ENCODE measurements at regions not wholly inside any gene's neighbourhood (a gene's known extent, or its start where the extent isn't known, plus 50 kb on each side); places are given as distances from the start of the nearest gene placed in this dataset.

DNA sequence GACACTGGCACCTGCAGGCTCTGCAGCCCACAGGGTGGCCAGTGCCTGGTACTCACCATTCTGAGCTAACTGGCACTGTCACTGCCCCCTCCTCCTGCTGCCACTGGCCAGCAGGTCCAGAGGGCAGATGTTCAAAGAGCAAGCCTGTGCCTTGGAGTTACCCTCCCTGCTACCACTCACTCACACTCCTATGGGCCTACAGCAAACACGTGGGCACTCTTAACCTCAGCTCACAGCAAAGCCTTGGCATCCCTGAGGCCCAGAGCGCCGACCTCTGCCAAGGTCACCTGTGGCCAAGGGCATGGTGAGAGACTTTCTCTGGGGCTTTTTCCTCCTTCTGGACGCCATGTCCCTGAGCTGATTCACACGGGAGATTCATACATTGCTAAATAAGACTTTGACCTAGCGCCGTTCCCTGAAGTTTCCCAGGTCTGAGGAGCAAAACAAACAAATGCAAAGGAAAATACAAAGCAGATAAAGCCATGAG, 270.0 kb upstream of the PPP2R2D start:
- DNase-seq (ENCODE audit: low read depth) = no peak

GRCh38 chr10:131631619-131632018, 269.2 kb upstream of the PPP2R2D start:
- no peak for DNase-seq (ENCODE audit: low read depth)

DNA sequence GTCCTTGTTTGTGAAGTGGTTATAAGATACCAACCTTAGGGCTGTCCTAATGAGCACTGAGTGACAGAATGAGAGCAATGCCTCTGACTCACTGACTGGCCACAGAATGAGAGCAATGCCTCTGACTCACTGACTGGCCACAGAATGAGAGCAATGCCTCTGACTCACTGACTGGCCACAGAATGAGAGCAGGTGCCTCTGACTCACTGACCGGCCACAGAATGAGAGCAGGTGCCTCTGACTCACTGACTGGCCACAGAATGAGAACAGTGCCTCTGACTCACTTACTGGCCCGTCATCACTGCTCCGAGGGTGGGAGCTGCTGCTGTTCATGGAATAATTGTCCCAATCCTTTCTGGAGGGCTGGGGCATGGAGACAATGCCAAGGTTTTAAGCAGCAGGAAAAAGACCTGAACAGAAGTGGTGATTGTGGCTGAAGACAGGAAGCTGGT, 265.2 kb upstream of the PPP2R2D start:
- DNase-seq (ENCODE audit: low read depth) = peak; percentile 5

DNA sequence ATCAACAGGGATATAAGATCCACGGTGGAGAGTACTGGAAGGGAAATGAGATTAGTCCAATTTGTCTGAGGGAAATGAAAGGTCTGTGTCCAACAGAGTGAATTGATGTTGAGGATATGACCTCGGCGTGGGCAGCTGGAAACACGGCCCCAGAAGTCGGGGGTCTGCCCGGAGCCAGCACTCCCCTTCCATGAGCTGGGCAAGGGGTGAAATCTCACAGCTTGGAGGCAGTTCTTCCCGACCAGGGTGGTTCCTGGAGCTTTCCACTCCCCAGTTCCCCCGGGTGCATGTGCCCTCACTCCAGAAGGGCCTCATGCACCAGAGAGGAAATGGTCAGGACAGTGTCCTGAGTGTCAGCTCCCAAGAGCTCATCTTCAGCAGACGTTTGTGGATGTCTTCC, 264.7 kb upstream of the PPP2R2D start:
- no peak for DNase-seq (ENCODE audit: low read depth)

DNA sequence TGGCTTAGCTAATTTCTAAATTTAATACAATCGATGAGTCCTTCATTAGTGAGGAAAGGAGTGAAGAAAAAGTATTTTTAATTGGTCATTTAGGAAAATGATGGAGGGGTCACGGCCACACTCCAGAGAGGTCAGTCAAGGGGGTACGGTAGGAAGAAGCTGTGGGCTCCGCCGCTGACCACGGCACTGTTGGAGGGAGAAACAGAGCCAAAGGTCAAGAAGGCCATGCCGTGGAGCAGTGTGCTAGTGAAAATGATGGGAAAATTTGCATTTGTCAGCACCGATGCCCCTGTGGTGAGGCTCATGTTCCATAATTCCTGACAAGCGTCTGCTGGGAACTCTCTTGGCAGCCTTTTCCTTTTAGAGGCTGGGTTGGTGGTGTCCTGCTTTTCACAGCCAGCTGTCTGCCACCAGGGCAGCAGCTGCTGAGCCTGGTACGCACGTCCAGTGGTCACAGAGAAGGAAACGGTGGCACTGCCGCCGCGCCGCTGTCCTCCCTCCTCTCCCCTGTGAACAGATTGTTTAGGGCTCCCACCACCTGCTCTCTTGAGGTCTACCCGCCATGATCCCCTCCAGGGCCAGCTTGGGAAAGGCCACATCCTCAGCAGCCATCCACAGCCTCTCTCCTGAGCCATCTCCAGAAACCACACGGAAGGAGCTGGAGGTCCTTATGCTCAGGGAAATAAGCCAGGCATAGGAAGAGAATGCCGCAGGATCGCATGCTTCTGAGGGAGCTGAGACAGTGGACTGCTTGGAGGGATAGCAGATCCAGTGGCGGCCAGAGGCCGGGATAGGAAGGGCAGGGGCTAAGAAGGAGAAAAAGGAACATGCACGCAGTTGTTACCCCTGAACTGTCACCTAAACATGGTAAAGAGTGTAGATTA, 263.7 kb upstream of the PPP2R2D start:
- DNase-seq (ENCODE audit: low read depth) = no peak

- DNase-seq (ENCODE audit: low read depth) = no peak
Observed at GRCh38 chr10:131638049-131638879, 262.5 kb upstream of the PPP2R2D start.

DNA sequence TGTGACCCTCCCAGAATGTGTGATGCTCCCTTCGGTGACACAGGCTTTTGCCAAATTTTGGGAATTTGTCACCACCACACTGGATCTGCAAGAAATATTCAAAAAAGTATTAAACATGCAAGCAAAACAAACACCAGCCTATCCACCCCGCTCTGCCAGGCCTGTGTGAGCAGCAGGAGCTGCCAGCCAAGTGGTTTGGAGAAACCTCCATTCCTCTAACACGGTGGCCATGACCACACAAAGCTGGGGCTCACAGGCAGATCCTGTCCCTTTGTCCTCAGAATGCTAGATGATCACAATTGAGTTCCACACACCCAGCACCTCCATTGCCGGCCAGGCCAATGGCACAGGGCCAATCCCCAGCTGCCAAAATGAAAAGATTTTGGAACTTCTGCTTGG, 261.9 kb upstream of the PPP2R2D start:
- no peak for DNase-seq (ENCODE audit: low read depth)

- DNase-seq (ENCODE audit: low read depth) = no peak
Observed at GRCh38 chr10:131640045-131640644, 260.7 kb upstream of the PPP2R2D start.

- DNase-seq (ENCODE audit: low read depth) = no peak
Observed at GRCh38 chr10:131641231-131641630, 259.6 kb upstream of the PPP2R2D start.

DNA sequence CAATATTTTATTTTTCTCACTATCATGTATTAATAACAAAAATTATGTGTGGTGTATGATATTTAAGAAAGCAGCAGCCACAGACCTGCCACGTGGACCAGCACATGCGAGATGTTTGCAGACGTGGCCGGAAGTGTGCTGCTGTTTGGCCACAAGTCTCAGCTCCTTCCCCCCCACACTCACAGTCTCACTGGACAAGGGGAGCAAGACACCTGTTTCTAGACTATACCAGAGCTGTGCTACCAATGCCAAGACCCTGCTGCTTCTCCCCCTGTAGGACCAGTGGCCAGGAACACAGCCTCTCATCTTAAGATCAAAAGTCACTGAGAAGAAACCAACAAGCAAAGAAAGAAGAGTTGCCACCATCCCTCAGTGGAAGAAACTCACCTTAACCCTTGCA, 258.9 kb upstream of the PPP2R2D start:
- no peak for DNase-seq (ENCODE audit: low read depth)

GRCh38 chr10:131642966-131643365, 257.8 kb upstream of the PPP2R2D start:
- no peak for DNase-seq (ENCODE audit: low read depth)

DNA sequence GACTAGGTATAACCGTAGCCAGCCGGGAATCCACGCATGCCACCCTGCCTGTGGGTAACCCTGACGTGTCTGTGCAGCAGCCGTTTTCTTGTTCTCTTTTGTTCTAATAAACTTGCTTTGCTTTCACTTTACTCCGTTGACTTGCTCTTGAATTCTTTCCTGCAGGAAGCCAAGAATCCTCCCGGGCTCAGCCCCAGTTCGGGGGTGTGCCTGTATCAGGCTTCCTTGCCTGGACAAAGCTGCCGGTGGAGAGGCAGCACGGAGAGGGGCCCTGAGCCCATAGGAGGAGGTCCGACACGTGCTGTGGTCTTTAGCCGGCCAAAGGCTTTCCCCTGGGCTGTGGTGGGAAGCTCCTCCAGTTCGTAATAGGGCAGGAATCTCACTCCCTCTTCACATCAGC, 256.5 kb upstream of the PPP2R2D start:
- DNase-seq (ENCODE audit: low read depth) = no peak

DNA sequence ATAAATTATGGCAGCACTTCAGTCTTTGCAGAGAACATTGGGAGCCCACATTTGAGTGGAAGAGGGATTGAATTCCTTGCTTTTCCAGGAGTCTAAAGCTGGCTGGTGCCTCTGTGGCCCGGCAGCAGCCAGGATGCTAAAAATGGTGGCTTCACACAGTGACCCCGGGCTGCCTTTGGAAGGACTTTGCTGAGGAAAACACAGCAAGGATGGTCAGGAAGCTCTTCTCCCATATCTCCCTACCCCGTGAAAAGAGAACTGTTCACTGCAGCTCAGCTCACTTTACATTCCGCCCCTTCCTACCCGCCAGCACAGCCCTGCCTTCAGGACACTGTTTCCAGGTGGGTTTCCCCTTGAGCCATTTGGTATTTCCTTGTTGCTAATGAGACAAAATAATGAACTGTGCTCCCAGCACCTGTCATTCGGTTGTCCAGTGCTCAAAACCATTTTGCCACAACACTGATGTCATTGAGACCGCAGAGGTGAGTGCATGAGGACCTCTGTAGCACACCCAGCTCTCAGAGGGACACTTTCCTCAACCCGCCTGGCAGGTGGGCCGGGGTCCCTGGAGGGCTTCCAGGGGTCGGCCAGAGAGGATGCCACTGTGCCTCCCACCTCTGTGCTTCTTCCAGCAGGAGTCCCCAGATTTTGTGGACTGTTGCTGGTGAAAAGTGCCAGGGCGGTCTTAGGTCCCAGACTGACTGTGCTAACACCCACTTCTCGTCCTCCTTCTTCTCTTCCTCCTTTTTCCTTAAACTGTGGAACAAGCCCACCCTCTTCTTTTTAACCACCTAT, 255.7 kb upstream of the PPP2R2D start:
- DNase-seq (ENCODE audit: low read depth) = no peak

DNA sequence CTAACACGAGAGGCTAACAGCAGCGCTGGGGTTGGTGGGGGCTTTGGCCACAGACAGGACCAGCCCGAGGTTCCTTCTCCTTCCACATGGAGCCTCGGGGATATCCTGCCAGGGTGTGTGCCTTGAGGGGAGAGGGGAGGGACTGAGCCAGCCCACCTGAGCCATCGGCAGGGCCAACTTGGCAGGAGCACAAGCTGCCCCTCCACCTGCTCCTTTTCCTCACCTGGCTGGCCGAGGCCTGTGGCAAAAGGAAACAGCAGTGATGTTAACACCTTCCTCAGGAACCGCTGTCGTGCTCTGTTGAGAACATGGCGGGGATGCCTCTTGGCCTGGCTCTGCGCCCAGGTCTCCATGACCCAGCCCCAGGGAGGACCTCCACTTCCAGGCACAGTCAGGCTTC, 255.1 kb upstream of the PPP2R2D start:
- DNase-seq (ENCODE audit: low read depth) = no peak

DNA sequence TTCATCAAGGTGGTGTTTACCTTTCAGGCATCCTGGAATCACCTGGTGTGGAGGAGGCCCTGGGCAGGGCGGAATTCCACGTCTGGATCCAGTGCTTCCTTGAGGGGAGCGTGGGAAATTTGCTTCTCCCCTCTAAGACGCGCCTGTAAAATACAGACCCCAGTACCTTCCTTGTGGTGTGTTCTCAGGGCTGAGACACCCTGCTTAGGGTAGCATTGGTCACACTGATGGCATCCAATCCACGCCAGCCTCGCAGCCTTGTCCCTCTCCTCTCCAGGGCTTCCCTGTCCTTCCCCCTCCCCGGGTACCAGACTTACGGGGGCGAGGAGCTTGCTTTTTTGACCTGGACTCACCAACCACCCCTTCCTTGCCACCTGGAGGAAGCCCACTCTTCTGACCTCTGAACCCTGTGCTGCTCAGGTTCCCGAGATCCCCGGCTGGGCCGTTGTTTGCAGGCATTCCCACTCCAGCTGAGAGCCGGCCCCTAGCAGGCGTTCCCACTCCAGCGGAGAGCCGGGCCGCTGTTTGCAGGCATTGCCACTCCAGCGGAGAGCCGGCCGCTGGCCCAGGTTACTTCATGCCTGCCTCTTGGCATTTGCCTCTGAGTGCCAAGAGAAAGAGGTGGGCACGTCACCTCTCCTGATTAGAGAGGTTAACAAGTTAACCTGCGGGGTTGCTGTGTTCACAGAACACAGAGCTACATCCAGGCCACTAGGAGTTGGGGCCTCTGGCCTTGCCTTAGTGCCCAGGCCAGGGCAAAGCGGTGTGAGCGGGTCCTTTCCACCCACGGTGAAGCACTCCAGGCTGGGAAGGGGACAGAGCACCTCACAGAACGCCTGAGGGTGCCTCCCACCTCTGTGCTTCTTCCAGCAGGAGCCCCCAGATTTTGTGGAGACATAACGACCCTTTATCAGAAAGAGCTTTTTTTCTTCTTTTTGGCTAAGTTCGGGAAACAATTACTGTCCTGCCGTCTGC, 254.0 kb upstream of the PPP2R2D start:
- DNase-seq (ENCODE audit: low read depth) = no peak

GRCh38 chr10:131647789-131648188, 253.0 kb upstream of the PPP2R2D start:
- no peak for DNase-seq (ENCODE audit: low read depth)

DNA sequence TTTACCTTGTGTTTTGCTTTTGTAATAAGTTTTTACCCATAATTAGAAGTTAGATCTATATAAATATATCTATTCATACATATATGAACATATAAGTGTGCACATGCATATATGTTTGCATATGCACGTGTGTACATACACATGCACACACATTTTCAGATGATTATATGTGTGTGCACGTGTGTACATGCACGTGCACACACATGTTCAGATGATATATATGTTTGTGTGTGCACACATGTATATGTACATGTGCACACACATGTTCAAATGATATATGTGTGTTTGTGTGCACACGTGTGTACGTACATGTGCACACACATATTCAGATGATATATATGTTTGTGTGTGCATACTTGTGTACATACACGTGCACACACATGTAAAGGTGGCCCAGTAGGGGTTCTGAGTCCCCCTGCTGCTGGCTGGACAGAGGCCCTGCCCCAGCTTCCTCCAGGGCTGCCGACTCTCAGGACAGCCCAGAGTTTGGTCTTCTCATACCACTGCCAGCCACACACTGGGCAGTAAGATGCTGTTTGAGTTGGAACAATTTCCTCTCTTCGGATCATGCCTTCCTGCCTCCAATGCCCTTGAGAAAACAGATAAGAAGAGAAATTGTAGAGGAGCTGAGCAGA, 252.3 kb upstream of the PPP2R2D start:
- DNase-seq (ENCODE audit: low read depth) = no peak

DNA sequence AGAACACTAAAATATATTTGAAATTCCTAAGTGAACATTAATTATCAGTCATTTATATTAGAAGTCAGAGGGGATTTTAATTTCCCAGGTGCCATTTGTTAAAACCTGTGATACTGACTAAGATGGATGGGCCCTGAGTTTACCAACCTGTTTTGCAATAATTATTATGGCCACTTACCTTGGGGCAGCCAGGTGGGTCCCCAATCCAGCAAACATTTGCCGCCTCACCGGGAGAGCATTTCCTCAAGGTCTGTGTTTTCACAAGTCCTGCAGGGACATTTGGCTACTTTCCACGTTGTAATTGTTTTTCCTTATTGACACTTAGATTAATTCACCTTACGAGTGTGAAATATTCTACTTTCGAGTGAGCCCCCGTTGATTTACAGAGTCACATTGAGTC, 251.2 kb upstream of the PPP2R2D start:
- no peak for DNase-seq (ENCODE audit: low read depth)

GRCh38 chr10:131650169-131650705, 250.6 kb upstream of the PPP2R2D start:
- DNase-seq (ENCODE audit: low read depth) = no peak

All from LHCN-M2 (cell line).